Neural cell (in vitro differentiated cells): ENCODE measurements at regions not wholly inside any gene's neighbourhood (a gene's known extent, or its start where the extent isn't known, plus 50 kb on each side); places are given as distances from the start of the nearest gene placed in this dataset.

Source experiments
- H2AFZ ChIP-seq: fragments of 200-600, 300-800 bp; sonication (generic), shearing (Covaris generic); 2 replicates; pipeline ENCODE4 v1.6.0; 2014; ENCODE audit warnings: low read depth, mild to moderate bottlenecking, antibody characterized with exemption, low read length, moderate library complexity
- H3F3A ChIP-seq: fragments of 200-600 bp; shearing (Covaris generic); 2 replicates; pipeline ENCODE4 v1.6.1; 2016; ENCODE audit warnings: mild to moderate bottlenecking, moderate library complexity, mixed read lengths, antibody characterized with exemption, low read length; ENCODE audit not compliant: insufficient read depth, poor library complexity, severe bottlenecking
- H3K27ac ChIP-seq: fragments of 200-600, 300-800 bp; sonication (generic), shearing (Covaris generic); 2 replicates; pipeline ENCODE4 v1.5.1; 2014; ENCODE audit warnings: mild to moderate bottlenecking, low read length, moderate library complexity
- H3K27me3 ChIP-seq: fragments of 300-800, 200-600 bp; sonication (generic), shearing (Covaris generic); 2 replicates; pipeline ENCODE4 v1.6.0; 2014; ENCODE audit warnings: mild to moderate bottlenecking, low read depth, low read length, moderate library complexity; ENCODE audit not compliant: insufficient read depth
- H3K36me3 ChIP-seq: fragments of 300-800, 200-600 bp; sonication (generic), shearing (Covaris generic); 2 replicates; pipeline ENCODE4 v1.5.1; 2014; ENCODE audit warnings: mild to moderate bottlenecking, antibody characterized with exemption, low read length, moderate library complexity; ENCODE audit not compliant: insufficient read depth
- H3K4me2 ChIP-seq: fragments of 300-800, 200-600 bp; sonication (generic), shearing (Covaris generic); 2 replicates; pipeline ENCODE4 v1.6.0; 2014; ENCODE audit warnings: mild to moderate bottlenecking, low read length
- H3K4me3 ChIP-seq: fragments of 300-800, 200-600 bp; sonication (generic), shearing (Covaris generic); 2 replicates; pipeline ENCODE4 v1.5.1; 2014; ENCODE audit warnings: mild to moderate bottlenecking, low read length, moderate library complexity
- H3K79me2 ChIP-seq: fragments of 200-600 bp; shearing (Covaris generic); replicated peaks from 2 replicates; pipeline ENCODE4 v1.6.0; 2014; ENCODE audit warnings: mild to moderate bottlenecking, low read length, moderate library complexity; ENCODE audit not compliant: insufficient read depth
- H3K9ac ChIP-seq: fragments of 300-800, 200-600 bp; sonication (generic), shearing (Covaris generic); 2 replicates; pipeline ENCODE4 v1.6.1; 2016; ENCODE audit warnings: mild to moderate bottlenecking, low read length, mixed read lengths
- H3K9me2 ChIP-seq: fragments of 200-600 bp; shearing (Covaris generic); 2 replicates; pipeline ENCODE4 v1.6.1; 2016; ENCODE audit warnings: mild to moderate bottlenecking, low read length, mixed read lengths; ENCODE audit not compliant: insufficient read depth
- H3K9me3 ChIP-seq: fragments of 200-600, 300-800 bp; sonication (generic), shearing (Covaris generic); 2 replicates; pipeline ENCODE4 v1.6.1; 2016; ENCODE audit warnings: mild to moderate bottlenecking, mixed run types, low read length, moderate library complexity, mixed read lengths
- H4K20me1 ChIP-seq: fragments of 200-600 bp; shearing (Covaris generic); 2 replicates; pipeline ENCODE4 v1.6.1; 2016; ENCODE audit warnings: mild to moderate bottlenecking, mixed run types; ENCODE audit not compliant: insufficient read depth
- EP300 ChIP-seq: fragments of 450-650 bp; conservative IDR thresholded peaks from 2 replicates; pipeline ENCODE4 v1.6.1; 2014; ENCODE audit warnings: antibody characterized with exemption, mild to moderate bottlenecking, moderate library complexity; ENCODE audit not compliant: poor library complexity, severe bottlenecking
- EZH2 ChIP-seq: fragments of 200-600, 300-800 bp; shearing (Covaris generic), sonication (generic); IDR thresholded peaks from 2 replicates; pipeline ENCODE4 v1.6.1; 2014; ENCODE audit warnings: antibody characterized with exemption, low read length, borderline replicate concordance, mild to moderate bottlenecking; ENCODE audit not compliant: insufficient read depth, poor library complexity, severe bottlenecking
- MXI1 ChIP-seq: fragments of 450-650 bp; conservative IDR thresholded peaks from 2 replicates; pipeline ENCODE4 v1.6.1; 2014; ENCODE audit warnings: antibody characterized with exemption, mild to moderate bottlenecking; ENCODE audit not compliant: poor library complexity, severe bottlenecking
- POLR2AphosphoS5 ChIP-seq: IDR thresholded peaks from 2 replicates; pipeline ENCODE4 v1.6.1; 2012
- RAD21 ChIP-seq: fragments of 450-650 bp; conservative IDR thresholded peaks from 2 replicates; pipeline ENCODE4 v1.6.1; 2014; ENCODE audit warnings: antibody characterized with exemption, mild to moderate bottlenecking, moderate library complexity
- SMC3 ChIP-seq: fragments of 450-650 bp; conservative IDR thresholded peaks from 2 replicates; pipeline ENCODE4 v1.6.1; 2014; ENCODE audit warnings: antibody characterized with exemption, mild to moderate bottlenecking, moderate library complexity; ENCODE audit not compliant: poor library complexity
- TAF1 ChIP-seq: IDR thresholded peaks from 2 replicates; pipeline ENCODE4 v1.6.1; 2012; ENCODE audit warnings: low read depth
- TF ChIP-seq, protein P1 (sequence below): IDR thresholded peaks from 2 replicates; pipeline ENCODE4 v1.6.1; 2012; ENCODE audit warnings: borderline replicate concordance
- TF ChIP-seq, protein P2 (sequence below): fragments of 450-650 bp; IDR thresholded peaks from 2 replicates; pipeline ENCODE4 v1.5.1; 2014; ENCODE audit warnings: antibody characterized with exemption, mild to moderate bottlenecking, moderate library complexity; ENCODE audit not compliant: poor library complexity, severe bottlenecking

DNA sequence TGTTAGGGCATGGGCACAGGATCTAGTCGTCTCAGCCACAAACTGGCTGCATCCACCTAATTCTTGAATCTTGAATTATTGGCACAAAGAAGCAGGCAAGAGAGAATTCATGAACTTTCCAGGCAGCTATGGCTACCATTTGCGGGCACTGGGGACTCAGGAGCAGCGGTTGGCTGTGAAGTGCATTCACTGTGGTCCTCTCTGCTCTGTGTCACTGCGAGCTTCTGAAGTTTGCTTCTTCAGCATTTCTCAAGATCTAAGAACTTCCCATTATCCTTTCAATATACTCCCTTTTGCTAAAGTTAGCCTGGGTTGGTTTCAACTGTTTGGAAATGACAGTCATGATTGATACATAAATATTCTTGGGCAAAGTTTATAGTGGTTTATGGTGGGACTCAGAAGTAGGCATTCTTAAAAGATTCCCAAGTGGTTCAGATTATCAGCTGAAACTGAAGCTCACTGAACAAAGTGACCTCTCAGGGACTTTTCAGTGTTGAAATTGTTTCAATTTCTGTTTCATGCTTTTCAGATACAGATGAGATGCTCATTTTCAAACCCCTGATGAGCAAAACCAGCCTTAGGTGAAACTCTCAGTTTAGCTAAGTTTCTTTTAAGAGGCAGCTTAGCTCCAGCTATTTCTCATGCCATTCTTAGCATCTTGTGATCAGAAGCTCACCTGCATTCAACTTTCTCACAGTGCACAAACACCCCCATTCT lies 1258.3 kb upstream of the GYPC start:
- H3K36me3 ChIP-seq: no peaks in the 10 kb centered on the region

DNA sequence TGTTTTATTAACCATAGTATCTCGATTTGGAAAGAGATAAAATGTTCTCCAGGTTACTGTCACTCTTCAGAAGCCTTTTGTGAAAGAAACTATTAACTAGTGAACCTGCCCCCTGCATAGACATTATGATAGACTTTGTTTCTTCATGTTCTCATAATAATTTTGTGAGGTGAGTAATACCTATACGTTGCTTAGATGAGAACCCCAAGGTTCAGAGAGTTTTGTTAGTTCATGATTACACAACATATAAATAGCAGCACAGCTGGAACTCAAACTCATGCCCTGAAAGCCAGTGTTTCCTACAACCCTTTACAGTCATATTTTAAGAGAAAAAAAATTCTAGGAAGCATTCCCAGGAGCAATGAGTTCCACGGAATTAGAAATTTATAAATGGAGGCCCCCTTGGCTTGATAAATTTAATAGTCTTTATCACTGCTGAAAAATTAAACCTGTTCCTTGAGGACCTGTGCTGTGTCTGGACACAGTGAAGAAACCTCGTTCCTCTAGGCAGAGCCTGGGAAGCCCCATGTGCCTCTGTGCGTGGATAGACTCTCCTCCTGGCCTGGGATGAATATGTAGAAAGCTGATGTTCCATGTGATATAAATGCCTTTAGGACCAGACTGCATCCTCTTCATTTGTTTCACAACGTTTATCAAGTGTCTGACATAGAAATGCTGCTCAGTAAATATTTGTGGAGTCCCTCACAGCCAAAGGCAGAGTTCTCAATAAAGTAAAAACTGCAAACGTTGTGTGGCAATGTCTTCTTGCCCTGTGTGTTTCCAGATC lies 1257.0 kb upstream of the GYPC start:
- Histone ChIP-seq H3K27ac (no peak overlapping the region), H3K4me2 (no peak overlapping the region), H2AFZ (no peak overlapping the region), H3K9me3 (no peaks in the 10 kb centered on the region), H4K20me1 (no peaks in the 10 kb centered on the region), H3F3A (no peaks in the 10 kb centered on the region), H3K27me3 (no peaks in the 10 kb centered on the region), H3K4me3 (no peak overlapping the region), H3K9me2 (no peaks in the 10 kb centered on the region), H3K36me3 (no peaks in the 10 kb centered on the region), H3K79me2 (no peaks in the 10 kb centered on the region), H3K9ac (no peak overlapping the region)
- TF ChIP-seq SMC3 (no peak), POLR2AphosphoS5 (no peak), RAD21 (no peak), TAF1 (no peak), EP300 (no peak), EZH2 (no peak), MXI1 (no peak)
- TF ChIP-seq, protein P1, sequence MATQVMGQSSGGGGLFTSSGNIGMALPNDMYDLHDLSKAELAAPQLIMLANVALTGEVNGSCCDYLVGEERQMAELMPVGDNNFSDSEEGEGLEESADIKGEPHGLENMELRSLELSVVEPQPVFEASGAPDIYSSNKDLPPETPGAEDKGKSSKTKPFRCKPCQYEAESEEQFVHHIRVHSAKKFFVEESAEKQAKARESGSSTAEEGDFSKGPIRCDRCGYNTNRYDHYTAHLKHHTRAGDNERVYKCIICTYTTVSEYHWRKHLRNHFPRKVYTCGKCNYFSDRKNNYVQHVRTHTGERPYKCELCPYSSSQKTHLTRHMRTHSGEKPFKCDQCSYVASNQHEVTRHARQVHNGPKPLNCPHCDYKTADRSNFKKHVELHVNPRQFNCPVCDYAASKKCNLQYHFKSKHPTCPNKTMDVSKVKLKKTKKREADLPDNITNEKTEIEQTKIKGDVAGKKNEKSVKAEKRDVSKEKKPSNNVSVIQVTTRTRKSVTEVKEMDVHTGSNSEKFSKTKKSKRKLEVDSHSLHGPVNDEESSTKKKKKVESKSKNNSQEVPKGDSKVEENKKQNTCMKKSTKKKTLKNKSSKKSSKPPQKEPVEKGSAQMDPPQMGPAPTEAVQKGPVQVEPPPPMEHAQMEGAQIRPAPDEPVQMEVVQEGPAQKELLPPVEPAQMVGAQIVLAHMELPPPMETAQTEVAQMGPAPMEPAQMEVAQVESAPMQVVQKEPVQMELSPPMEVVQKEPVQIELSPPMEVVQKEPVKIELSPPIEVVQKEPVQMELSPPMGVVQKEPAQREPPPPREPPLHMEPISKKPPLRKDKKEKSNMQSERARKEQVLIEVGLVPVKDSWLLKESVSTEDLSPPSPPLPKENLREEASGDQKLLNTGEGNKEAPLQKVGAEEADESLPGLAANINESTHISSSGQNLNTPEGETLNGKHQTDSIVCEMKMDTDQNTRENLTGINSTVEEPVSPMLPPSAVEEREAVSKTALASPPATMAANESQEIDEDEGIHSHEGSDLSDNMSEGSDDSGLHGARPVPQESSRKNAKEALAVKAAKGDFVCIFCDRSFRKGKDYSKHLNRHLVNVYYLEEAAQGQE: no peak
- TF ChIP-seq, protein P2, sequence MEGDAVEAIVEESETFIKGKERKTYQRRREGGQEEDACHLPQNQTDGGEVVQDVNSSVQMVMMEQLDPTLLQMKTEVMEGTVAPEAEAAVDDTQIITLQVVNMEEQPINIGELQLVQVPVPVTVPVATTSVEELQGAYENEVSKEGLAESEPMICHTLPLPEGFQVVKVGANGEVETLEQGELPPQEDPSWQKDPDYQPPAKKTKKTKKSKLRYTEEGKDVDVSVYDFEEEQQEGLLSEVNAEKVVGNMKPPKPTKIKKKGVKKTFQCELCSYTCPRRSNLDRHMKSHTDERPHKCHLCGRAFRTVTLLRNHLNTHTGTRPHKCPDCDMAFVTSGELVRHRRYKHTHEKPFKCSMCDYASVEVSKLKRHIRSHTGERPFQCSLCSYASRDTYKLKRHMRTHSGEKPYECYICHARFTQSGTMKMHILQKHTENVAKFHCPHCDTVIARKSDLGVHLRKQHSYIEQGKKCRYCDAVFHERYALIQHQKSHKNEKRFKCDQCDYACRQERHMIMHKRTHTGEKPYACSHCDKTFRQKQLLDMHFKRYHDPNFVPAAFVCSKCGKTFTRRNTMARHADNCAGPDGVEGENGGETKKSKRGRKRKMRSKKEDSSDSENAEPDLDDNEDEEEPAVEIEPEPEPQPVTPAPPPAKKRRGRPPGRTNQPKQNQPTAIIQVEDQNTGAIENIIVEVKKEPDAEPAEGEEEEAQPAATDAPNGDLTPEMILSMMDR: no peak

More for the DNA sequence above, 1258.3 kb upstream of the GYPC start:
- H3K9ac ChIP-seq: no peak overlapping the region
- no peak overlapping the region for H3K27ac ChIP-seq
- no peaks in the 10 kb centered on the region for H3K79me2 ChIP-seq
- no peak overlapping the region for H2AFZ ChIP-seq
- H3K4me3 ChIP-seq: no peak overlapping the region
- H3K9me2 ChIP-seq: no peaks in the 10 kb centered on the region
- TF ChIP-seq RAD21: no peak
- TF ChIP-seq, protein P2: no peak
- TF ChIP-seq, protein P1: no peak
- no peak for TF ChIP-seq MXI1
- TF ChIP-seq TAF1: no peak
- H3F3A ChIP-seq: no peaks in the 10 kb centered on the region
- H4K20me1 ChIP-seq: no peaks in the 10 kb centered on the region
- H3K27me3 ChIP-seq: no peaks in the 10 kb centered on the region
- H3K9me3 ChIP-seq: no peaks in the 10 kb centered on the region
- H3K4me2 ChIP-seq: no peak overlapping the region
